ENCODE measurements at regions not wholly inside any gene's neighbourhood (a gene's known extent, or its start where the extent isn't known, plus 50 kb on each side); places are given as distances from the start of the nearest gene placed in this dataset.

- H3K36me3 ChIP-seq = no peaks in the 10 kb centered on the region
- no peak for TF ChIP-seq CTCF (IDR thresholded peaks at IDR 0.05)
- no peaks in the 10 kb centered on the region for H3K9me3 ChIP-seq
- DNase-seq = no peak
- no peak overlapping the region for H3K9ac ChIP-seq (ENCODE audit: low read depth in 2 of 2, low read length in 2 of 2)
- no peaks in the 10 kb centered on the region for H3K4me1 ChIP-seq
- H3K27me3 ChIP-seq = no peaks in the 10 kb centered on the region
- no peak overlapping the region for H3K27ac ChIP-seq
- no peak overlapping the region for H3K4me3 ChIP-seq
- intact Hi-C loops (cut with DNase I) = no loop called here
Observed at GRCh38 chr7:11247545-11247944, 273.9 kb downstream of the PHF14 start.

GRCh38 chr7:11251436-11251835 is 277.8 kb downstream of the PHF14 start:
- Histone ChIP-seq H3K27ac (no peak overlapping the region), H3K27me3 (no peaks in the 10 kb centered on the region), H3K9ac (ENCODE audit: low read depth in 2 of 2, low read length in 2 of 2) (no peak overlapping the region), H3K4me3 (no peak overlapping the region), H3K36me3 (no peaks in the 10 kb centered on the region), H3K9me3 (no peaks in the 10 kb centered on the region), H3K4me1 (no peaks in the 10 kb centered on the region)
- DNase-seq = no peak
- intact Hi-C loops (cut with DNase I) = no loop called here
- no peak for TF ChIP-seq CTCF (IDR thresholded peaks at IDR 0.05)

GRCh38 chr7:11252011-11252607 is 278.4 kb downstream of the PHF14 start:
- Histone ChIP-seq H3K27ac (no peak overlapping the region), H3K36me3 (no peaks in the 10 kb centered on the region), H3K9me3 (no peaks in the 10 kb centered on the region), H3K27me3 (no peaks in the 10 kb centered on the region), H3K4me3 (no peak overlapping the region), H3K4me1 (no peaks in the 10 kb centered on the region), H3K9ac (ENCODE audit: low read depth in 2 of 2, low read length in 2 of 2) (no peak overlapping the region)
- no peak for DNase-seq
- intact Hi-C loops (cut with DNase I) = no loop called here
- TF ChIP-seq CTCF (IDR thresholded peaks at IDR 0.05) = no peak

- Histone ChIP-seq H3K27me3 (no peaks in the 10 kb centered on the region), H3K9me3 (no peaks in the 10 kb centered on the region), H3K4me1 (no peaks in the 10 kb centered on the region), H3K4me3 (no peak overlapping the region), H3K27ac (no peak overlapping the region), H3K9ac (ENCODE audit: low read depth in 2 of 2, low read length in 2 of 2) (no peak overlapping the region), H3K36me3 (no peaks in the 10 kb centered on the region)
- intact Hi-C loops (cut with DNase I) = no loop called here
- no peak for TF ChIP-seq CTCF (IDR thresholded peaks at IDR 0.05)
- no peak for DNase-seq
Observed at GRCh38 chr7:11252705-11253272, 279.1 kb downstream of the PHF14 start.

GRCh38 chr7:11256501-11256900 is 282.8 kb downstream of the PHF14 start:
- H3K27me3 ChIP-seq = no peaks in the 10 kb centered on the region
- intact Hi-C loops (cut with DNase I) = no loop called here
- H3K9me3 ChIP-seq = no peaks in the 10 kb centered on the region
- no peaks in the 10 kb centered on the region for H3K36me3 ChIP-seq
- TF ChIP-seq CTCF (IDR thresholded peaks at IDR 0.05) = no peak
- no peak overlapping the region for H3K27ac ChIP-seq
- no peak overlapping the region for H3K4me3 ChIP-seq
- no peak for DNase-seq
- no peaks in the 10 kb centered on the region for H3K4me1 ChIP-seq
- no peak overlapping the region for H3K9ac ChIP-seq (ENCODE audit: low read depth in 2 of 2, low read length in 2 of 2)
